ENCODE measurements at regions not wholly inside any gene's neighbourhood (a gene's known extent, or its start where the extent isn't known, plus 50 kb on each side); places are given as distances from the start of the nearest gene placed in this dataset.

GRCh38 chr13:72431981-72432682 is 295.3 kb downstream of the MZT1 start:
- TF ChIP-seq POLR2A (IDR thresholded peaks at IDR 0.05) (no peak), CTCF (IDR thresholded peaks at IDR 0.05) (no peak)

All from adrenal gland (tissue), 5 donors.